IPS-15b (cell line): ENCODE measurements at regions not wholly inside any gene's neighbourhood (a gene's known extent, or its start where the extent isn't known, plus 50 kb on each side); places are given as distances from the start of the nearest gene placed in this dataset.

ENCODE experiments used
- H3K27me3 ChIP-seq: one replicate; pipeline ENCODE4 v1.6.1; 2013; ENCODE audit warnings: low read length; ENCODE audit not compliant: control insufficient read depth, insufficient read depth
- H3K36me3 ChIP-seq: one replicate; pipeline ENCODE4 v1.6.1; 2013; ENCODE audit warnings: low read length; ENCODE audit not compliant: control insufficient read depth, insufficient read depth
- H3K4me1 ChIP-seq: one replicate; pipeline ENCODE4 v1.6.1; 2013; ENCODE audit warnings: mild to moderate bottlenecking, low read length; ENCODE audit not compliant: control insufficient read depth, insufficient read depth
- H3K4me3 ChIP-seq: one replicate; pipeline ENCODE4 v1.5.1; 2013; ENCODE audit warnings: low read depth, low read length
- H3K9ac ChIP-seq: one replicate; pipeline ENCODE4 v1.6.1; 2013; ENCODE audit warnings: low read depth, mild to moderate bottlenecking, low read length
- H3K9me3 ChIP-seq: one replicate; pipeline ENCODE4 v1.6.1; 2013; ENCODE audit warnings: mild to moderate bottlenecking, low read length; ENCODE audit not compliant: control insufficient read depth, insufficient read depth

DNA sequence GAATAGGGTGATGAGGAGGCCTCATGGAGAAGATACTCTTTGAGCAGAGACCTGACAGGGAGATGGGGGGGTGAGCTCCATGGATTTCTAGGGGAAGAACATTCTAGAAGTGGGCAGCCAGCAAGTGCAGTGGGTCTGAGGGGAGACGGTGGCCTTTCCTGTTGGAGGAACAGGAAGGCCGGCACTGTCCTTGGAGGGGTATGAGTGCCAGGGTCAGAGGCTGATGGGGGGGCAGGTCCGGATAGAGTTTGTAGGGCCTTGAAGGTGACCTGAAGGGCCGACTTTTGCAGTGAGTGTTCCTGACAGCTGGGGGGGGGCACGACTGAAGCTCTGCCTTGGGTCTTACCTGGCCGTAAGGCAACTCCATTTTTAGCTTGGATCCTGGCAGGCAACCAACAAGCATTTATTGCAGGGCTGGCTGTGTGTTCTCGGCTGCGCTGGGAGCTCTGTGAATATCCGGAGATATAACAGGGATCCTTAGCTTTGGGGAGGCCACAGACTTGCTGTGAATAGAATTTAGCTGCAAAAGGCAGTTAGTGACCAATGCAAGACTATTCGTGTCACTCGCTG is 130.6 kb downstream of the MRPS6 start:
- Histone ChIP-seq H3K4me1 (peaks cover 14% of the 10 kb centered on the region), H3K4me3 (no peak overlapping the region), H3K27me3 (peaks cover 3% of the 10 kb centered on the region), H3K9me3 (no peaks in the 10 kb centered on the region), H3K36me3 (no peaks in the 10 kb centered on the region), H3K9ac (no peak overlapping the region)

DNA sequence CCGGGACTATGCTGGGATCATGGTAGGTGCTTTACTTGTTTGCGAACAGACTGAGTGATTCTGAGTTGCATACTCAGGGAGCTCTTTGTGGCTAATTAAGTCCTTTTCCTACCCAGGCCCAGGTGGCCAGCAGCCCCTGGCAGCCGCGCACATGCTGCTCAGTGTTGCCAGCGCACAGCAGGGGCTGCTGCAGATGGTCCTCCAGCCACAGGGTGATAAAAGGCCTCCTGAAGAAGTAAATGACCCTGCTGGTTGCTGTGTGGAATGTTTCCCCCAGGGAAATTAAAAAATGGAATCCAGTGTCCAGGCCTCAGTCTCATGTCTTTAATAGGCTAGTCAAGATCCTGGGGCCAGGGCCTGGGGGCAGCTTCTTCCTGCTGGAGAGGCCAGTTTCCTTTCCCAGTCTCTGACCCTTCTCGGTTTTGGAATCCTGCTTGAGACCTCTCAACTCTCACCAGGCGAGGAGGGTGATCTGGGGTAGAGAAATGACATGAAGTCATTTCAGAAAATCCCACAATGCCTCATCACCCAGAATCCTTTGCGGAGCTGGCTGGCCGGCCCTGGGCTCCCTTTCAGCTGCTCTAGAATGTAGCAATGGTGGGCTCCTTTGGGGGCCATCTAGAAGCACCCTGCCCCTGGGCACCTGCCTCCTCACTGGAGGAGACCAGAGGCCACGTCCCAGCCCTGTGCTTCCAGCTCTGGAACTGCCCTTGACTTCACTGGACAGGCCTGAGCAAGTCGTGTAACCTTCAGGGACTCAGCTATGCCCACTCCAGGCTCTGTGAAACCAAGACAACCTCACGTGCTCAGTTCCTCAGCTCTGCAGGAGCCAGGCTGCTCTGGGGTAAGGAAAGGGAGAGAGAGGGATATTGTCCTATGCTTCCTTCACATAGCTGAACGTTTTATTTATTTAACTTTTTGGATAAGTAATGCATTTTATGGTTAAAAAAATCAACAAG is 131.4 kb downstream of the MRPS6 start:
- no peaks in the 10 kb centered on the region for H3K9me3 ChIP-seq
- H3K36me3 ChIP-seq = no peaks in the 10 kb centered on the region
- H3K4me3 ChIP-seq = no peak overlapping the region
- H3K27me3 ChIP-seq = peaks cover 3% of the 10 kb centered on the region
- peaks cover 14% of the 10 kb centered on the region for H3K4me1 ChIP-seq
- no peak overlapping the region for H3K9ac ChIP-seq

DNA sequence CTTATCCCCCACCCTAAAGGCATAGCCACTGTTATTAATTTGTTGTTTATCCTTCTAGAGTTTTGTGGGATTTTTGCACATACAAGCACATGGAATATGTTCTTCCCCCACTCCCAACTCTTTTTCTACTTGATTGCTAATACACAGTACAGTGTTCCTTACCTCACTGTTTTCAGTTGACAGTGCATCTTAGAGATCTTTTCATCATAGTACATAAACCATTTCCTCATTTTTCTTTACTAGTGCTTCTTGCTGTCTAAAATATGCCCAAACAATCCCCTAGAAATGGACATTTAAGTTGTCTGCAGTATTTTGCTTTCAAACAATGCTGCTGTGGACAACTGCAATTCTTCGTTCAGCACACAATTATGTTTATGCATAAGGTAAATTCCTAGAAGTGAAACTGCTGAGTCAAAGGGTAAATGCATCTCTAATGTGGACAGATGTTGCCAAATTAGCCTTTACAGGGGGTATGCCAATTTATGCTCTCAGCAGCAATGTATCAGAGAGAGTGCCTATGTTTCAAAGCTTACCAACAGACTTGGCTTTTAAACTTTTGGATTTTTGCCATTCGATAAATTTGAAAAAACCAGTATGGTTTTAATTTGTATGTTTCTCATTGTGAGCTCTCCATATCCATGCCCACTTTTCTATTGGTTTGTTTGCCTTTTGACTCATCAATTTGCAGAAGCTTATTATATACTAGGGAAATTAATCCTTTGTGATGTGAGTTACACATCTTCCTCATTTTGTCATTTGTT is 132.6 kb downstream of the MRPS6 start:
- H3K4me1 ChIP-seq = peaks cover 14% of the 10 kb centered on the region
- H3K9ac ChIP-seq = no peak overlapping the region
- H3K36me3 ChIP-seq = no peaks in the 10 kb centered on the region
- H3K27me3 ChIP-seq = peaks cover 3% of the 10 kb centered on the region
- no peaks in the 10 kb centered on the region for H3K9me3 ChIP-seq
- H3K4me3 ChIP-seq = no peak overlapping the region

GRCh38 chr21:34213959-34214358 is 140.6 kb downstream of the MRPS6 start:
- H3K4me3 ChIP-seq = no peak overlapping the region
- no peaks in the 10 kb centered on the region for H3K36me3 ChIP-seq
- no peaks in the 10 kb centered on the region for H3K9me3 ChIP-seq
- H3K9ac ChIP-seq = no peak overlapping the region
- H3K27me3 ChIP-seq = no peaks in the 10 kb centered on the region
- no peaks in the 10 kb centered on the region for H3K4me1 ChIP-seq

DNA sequence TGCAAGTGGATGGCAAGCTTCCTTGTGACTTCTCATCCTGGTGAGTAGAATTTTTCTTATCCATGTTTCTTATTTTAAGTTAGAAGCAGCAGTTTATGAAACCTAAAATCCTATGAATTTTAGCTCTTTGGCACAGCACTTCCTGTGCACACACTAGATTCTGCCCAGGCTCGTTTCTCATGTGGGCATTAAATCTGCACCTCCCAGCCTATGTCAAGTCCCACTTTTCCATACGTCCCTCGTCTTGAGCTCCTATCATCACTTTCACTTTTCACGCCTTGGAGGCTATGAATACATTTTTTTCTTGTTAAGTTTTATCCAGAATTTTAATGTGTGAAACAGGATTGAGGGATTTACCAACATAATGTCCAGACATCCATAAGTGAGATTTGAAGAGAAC is 142.1 kb downstream of the MRPS6 start:
- H3K9me3 ChIP-seq = no peaks in the 10 kb centered on the region
- no peaks in the 10 kb centered on the region for H3K36me3 ChIP-seq
- H3K27me3 ChIP-seq = no peaks in the 10 kb centered on the region
- H3K4me1 ChIP-seq = no peaks in the 10 kb centered on the region
- H3K9ac ChIP-seq = no peak overlapping the region
- no peak overlapping the region for H3K4me3 ChIP-seq

DNA sequence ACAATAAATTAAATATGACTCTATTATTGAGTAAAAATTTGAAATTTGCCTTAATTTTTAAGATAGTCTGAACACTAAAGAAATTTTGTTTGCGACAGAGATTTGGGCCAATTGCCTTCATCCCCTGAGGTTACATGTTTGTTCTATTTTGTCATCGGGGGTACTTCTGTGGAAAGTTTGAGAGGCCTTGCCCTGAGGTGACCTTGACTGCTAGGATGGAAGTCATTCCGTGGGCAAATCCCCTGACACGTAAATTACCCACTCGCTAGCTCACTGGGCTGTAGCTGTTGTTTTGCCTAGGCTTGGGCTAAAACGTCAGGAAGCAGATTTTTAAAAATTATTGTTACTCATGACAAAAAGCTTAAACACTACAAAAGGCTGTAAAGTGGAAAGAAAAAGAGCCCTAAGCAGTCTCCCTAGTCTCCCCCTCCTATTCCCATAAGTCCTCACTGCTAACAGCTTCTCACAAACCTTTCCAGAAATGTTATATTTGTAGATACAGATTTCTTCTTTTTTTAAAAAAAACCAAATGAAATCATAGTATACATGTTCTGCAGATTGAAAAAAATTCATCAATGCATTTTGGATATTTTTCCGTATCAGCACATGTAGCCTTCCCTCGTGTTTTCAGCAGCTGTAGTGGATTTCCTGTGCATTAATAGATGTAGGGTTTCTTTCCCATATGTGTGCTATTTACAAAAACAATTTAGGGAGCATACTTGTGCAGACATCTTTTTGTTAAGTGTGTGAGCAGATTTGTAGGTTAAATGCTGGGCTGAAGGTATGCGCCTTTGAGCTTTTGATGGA is 142.7 kb downstream of the MRPS6 start:
- Histone ChIP-seq H3K4me3 (no peak overlapping the region), H3K27me3 (no peaks in the 10 kb centered on the region), H3K36me3 (no peaks in the 10 kb centered on the region), H3K9ac (no peak overlapping the region), H3K9me3 (no peaks in the 10 kb centered on the region), H3K4me1 (no peaks in the 10 kb centered on the region)

DNA sequence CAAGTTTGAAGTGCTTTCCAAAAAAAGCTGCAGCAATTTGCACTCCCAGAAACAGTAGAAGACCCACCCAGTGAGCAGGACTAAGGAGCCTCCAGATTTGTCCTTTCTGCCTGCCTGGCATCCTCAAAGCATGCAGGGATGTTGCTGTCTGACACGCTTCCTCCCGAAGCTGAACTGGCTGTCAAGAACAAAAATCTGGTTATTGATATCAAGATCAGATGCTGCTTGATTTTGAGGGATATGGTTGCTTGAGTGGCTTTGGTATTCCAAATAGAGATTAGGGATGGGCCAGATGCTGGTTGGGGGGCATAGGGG is 143.3 kb downstream of the MRPS6 start:
- H3K4me1 ChIP-seq = no peaks in the 10 kb centered on the region
- no peak overlapping the region for H3K9ac ChIP-seq
- no peak overlapping the region for H3K4me3 ChIP-seq
- no peaks in the 10 kb centered on the region for H3K27me3 ChIP-seq
- no peaks in the 10 kb centered on the region for H3K9me3 ChIP-seq
- no peaks in the 10 kb centered on the region for H3K36me3 ChIP-seq

DNA sequence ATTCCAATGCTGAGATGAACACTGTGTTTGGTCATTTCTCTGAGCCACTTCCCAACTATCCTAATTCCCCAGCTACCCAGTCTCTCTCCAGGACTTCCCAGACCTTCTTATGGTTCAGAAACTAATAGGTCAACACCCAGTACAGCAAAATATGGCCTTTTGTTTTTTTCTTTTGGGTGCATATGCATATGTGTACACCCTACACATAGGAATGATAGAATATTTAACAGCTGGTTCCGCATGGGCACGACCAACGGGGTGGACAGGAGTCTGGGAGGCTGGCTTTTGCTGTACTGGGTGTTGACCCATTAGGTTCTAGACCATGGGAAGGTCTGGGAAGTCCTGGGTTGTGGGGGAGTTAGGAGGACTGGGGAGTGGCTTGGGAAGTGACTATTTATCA is 143.9 kb downstream of the MRPS6 start:
- Histone ChIP-seq H3K36me3 (no peaks in the 10 kb centered on the region), H3K4me3 (no peak overlapping the region), H3K9me3 (no peaks in the 10 kb centered on the region), H3K4me1 (no peaks in the 10 kb centered on the region), H3K27me3 (no peaks in the 10 kb centered on the region), H3K9ac (no peak overlapping the region)

- H3K4me3 ChIP-seq = no peak overlapping the region
- H3K36me3 ChIP-seq = no peaks in the 10 kb centered on the region
- H3K27me3 ChIP-seq = no peaks in the 10 kb centered on the region
- no peak overlapping the region for H3K9ac ChIP-seq
- no peaks in the 10 kb centered on the region for H3K9me3 ChIP-seq
- no peaks in the 10 kb centered on the region for H3K4me1 ChIP-seq
Measured at GRCh38 chr21:34219334-34220060, 144.3 kb upstream of the KCNE2 start.

GRCh38 chr21:34220556-34221195 is 143.1 kb upstream of the KCNE2 start:
- no peaks in the 10 kb centered on the region for H3K27me3 ChIP-seq

More at GRCh38 chr21:34220556-34221195, 143.1 kb upstream of the KCNE2 start:
- Histone ChIP-seq H3K36me3 (no peaks in the 10 kb centered on the region), H3K4me3 (no peak overlapping the region), H3K4me1 (no peaks in the 10 kb centered on the region), H3K9me3 (no peaks in the 10 kb centered on the region), H3K9ac (no peak overlapping the region)
